Gastroesophageal sphincter (tissue), 4 donors: ENCODE measurements at regions not wholly inside any gene's neighbourhood (a gene's known extent, or its start where the extent isn't known, plus 50 kb on each side); places are given as distances from the start of the nearest gene placed in this dataset.

Experiments used
- ATAC-seq: fragments of 150-250 bp; one replicate; pipeline ENCODE4 v1.9.1; 2016; ENCODE audit warnings: mild to moderate bottlenecking, moderate library complexity
- H3K27ac ChIP-seq, 4 donors: fragments of 200-600 bp; sonication (generic) in 3 of 4; 1 replicate in 3 of 4; 2 replicates in 1 of 4; pipeline ENCODE4 v1.5.1; 2016 to 2019
- H3K27me3 ChIP-seq: fragments of 200-600 bp; sonication (generic); one replicate; pipeline ENCODE4 v1.5.1; 2019
- H3K36me3 ChIP-seq, 2 donors: fragments of 200-600 bp; sonication (generic); one replicate each; pipeline ENCODE4 v1.5.1; 2019; ENCODE audit warnings: control low read depth in 1 of 2
- H3K4me1 ChIP-seq, 3 donors: fragments of 200-600 bp; sonication (generic); 1 replicate in 2 of 3; 2 replicates in 1 of 3; pipeline ENCODE4 v1.5.1; 2016 to 2019; ENCODE audit warnings: control low read depth in 2 of 3
- H3K4me3 ChIP-seq, 2 donors: fragments of 200-600 bp; sonication (generic); one replicate each; pipeline ENCODE4 v1.5.1; 2019; ENCODE audit warnings: mild to moderate bottlenecking in 1 of 2, moderate library complexity in 1 of 2
- H3K9me3 ChIP-seq, 3 donors: fragments of 200-600 bp; sonication (generic); one replicate each; pipeline ENCODE4 v1.5.1; 2017 to 2019; ENCODE audit warnings: control low read depth in 2 of 3
- EP300 ChIP-seq: sonication (generic); formaldehyde crosslinking; IDR thresholded peaks from one replicate; pipeline ENCODE4 v1.6.1; 2017; ENCODE audit warnings: antibody characterized with exemption, mild to moderate bottlenecking
- POLR2A ChIP-seq, 2 donors: fragments of 450-650 bp; IDR thresholded peaks; one replicate each; pipeline ENCODE4 v1.6.1; 2017; ENCODE audit warnings: antibody characterized with exemption in 2 of 2, mild to moderate bottlenecking in 2 of 2, moderate library complexity in 1 of 2
- POLR2AphosphoS5 ChIP-seq: sonication (generic); formaldehyde crosslinking; IDR thresholded peaks from one replicate; pipeline ENCODE4 v1.6.1; 2017; ENCODE audit warnings: antibody characterized with exemption
- WGBS, 2 donors: methylation state at CpG; one replicate each; pipeline ENCODE4 v1.1.5; 2018; ENCODE audit warnings: low coverage in 1 of 2; 5-methylcytosine and 5-hydroxymethylcytosine counted together
- TF ChIP-seq, protein P1 (sequence below), 4 experiments: fragments of 200-600 bp in 2 of 4; fragments of 450-650 bp in 2 of 4; sonication (generic) in 1 of 4; IDR thresholded peaks; one replicate each; pipeline ENCODE4 v1.5.1; 2017 to 2019; ENCODE audit warnings: antibody characterized with exemption in 4 of 4, mild to moderate bottlenecking in 2 of 4, moderate library complexity in 2 of 4

DNA sequence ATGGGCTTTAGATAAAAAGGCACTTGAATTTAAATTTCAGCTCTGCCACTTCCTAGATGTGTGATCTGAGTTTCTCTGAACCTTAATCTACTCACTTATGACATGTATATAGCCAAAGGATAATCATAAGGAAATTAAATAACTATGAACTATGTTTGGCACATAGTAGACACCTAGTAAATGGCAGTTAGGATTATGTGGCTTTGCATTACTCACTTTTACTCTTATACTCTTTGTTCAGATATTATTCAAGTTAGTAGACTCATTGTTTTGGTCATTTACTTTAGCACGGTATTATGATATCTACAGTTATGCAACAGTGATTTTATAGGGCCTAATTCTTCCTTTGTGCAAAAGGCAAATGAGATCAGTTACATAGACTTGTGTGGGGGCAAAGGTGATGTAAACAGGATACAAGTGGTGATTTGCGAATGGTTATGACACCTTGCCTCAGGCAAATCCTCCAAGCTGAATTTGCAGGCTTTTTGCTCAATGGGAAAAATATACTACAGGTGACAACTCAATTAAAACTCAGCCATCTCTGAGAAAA, 297.2 kb upstream of the PBX1 start:
- 79 to 88% methylated on average over 2 of the region's 2 CpGs for WGBS, 2 donors
- TF ChIP-seq, protein P1, sequence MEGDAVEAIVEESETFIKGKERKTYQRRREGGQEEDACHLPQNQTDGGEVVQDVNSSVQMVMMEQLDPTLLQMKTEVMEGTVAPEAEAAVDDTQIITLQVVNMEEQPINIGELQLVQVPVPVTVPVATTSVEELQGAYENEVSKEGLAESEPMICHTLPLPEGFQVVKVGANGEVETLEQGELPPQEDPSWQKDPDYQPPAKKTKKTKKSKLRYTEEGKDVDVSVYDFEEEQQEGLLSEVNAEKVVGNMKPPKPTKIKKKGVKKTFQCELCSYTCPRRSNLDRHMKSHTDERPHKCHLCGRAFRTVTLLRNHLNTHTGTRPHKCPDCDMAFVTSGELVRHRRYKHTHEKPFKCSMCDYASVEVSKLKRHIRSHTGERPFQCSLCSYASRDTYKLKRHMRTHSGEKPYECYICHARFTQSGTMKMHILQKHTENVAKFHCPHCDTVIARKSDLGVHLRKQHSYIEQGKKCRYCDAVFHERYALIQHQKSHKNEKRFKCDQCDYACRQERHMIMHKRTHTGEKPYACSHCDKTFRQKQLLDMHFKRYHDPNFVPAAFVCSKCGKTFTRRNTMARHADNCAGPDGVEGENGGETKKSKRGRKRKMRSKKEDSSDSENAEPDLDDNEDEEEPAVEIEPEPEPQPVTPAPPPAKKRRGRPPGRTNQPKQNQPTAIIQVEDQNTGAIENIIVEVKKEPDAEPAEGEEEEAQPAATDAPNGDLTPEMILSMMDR (IDR thresholded peaks at IDR 0.05): no peak
- no peak for TF ChIP-seq POLR2A (IDR thresholded peaks at IDR 0.05)
- TF ChIP-seq POLR2AphosphoS5: no peak
- TF ChIP-seq EP300: no peak

DNA sequence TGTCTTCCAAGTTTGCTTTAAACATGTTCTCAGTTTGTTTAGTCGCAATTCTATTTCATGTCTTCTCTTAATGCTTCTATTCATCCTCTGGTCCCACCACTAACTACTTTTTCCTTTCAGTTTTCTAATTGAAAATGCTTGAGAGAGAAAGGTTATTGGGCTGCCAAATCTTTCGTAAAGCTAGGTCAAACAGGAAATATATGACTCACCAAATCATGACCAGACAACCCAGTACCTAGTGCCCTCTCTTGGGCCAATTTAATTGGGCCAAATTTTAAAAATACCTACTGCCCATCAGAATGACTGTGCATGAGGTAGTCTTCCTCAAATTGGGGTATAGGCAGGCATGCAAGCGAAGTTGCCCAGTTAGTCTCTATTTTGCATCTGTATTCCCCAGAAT, 295.4 kb upstream of the PBX1 start:
- H3K4me1 ChIP-seq: no peaks in the 10 kb centered on the region
- H3K9me3 ChIP-seq: no peaks in the 10 kb centered on the region
- no peak overlapping the region for H3K4me3 ChIP-seq
- H3K27ac ChIP-seq: no peak overlapping the region
- no peaks in the 10 kb centered on the region for H3K27me3 ChIP-seq
- no peaks in the 10 kb centered on the region for H3K36me3 ChIP-seq
- WGBS, 2 donors: 71 to 80% methylated on average over 3 of the region's 3 CpGs
- no peak for ATAC-seq
- no peak for TF ChIP-seq POLR2A (IDR thresholded peaks at IDR 0.05)
- TF ChIP-seq POLR2AphosphoS5: no peak
- TF ChIP-seq, protein P1 (IDR thresholded peaks at IDR 0.05): no peak
- no peak for TF ChIP-seq EP300

More for the DNA sequence above, 297.2 kb upstream of the PBX1 start:
- no peak for ATAC-seq
- Histone ChIP-seq H3K9me3 (no peaks in the 10 kb centered on the region), H3K27ac (no peak overlapping the region), H3K4me3 (no peak overlapping the region), H3K27me3 (no peaks in the 10 kb centered on the region), H3K4me1 (no peaks in the 10 kb centered on the region), H3K36me3 (no peaks in the 10 kb centered on the region)

DNA sequence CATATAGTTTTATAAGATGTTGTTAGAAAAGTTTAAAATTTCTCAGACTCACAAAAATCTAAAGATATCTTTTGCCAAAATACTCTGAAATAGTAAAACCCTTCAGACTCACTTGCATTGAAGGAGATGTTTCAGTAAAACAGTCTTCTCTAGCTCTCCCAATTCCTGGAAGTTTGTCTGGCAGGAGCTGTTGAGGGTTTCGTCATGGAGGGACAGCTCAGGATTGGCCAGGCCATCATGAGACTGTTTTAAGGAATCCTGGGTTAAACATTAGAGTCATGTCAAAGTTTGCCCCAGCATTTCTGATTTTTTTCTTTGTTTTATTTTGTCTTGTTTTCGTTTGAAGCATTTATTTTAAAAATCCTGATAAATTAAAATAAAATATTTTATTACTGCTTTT, 293.8 kb upstream of the PBX1 start:
- peak; percentile 51 for ATAC-seq
- Histone ChIP-seq H3K4me1 (no peaks in the 10 kb centered on the region), H3K27me3 (no peaks in the 10 kb centered on the region), H3K36me3 (no peaks in the 10 kb centered on the region), H3K27ac (no peak overlapping the region), H3K9me3 (no peaks in the 10 kb centered on the region), H3K4me3 (no peak overlapping the region)
- 60 to 78% methylated on average over 2 of the region's 2 CpGs for WGBS, 2 donors
- TF ChIP-seq POLR2AphosphoS5 (no peak), POLR2A (IDR thresholded peaks at IDR 0.05) (no peak), EP300 (no peak)
- TF ChIP-seq, protein P1 (IDR thresholded peaks at IDR 0.05): no peak

DNA sequence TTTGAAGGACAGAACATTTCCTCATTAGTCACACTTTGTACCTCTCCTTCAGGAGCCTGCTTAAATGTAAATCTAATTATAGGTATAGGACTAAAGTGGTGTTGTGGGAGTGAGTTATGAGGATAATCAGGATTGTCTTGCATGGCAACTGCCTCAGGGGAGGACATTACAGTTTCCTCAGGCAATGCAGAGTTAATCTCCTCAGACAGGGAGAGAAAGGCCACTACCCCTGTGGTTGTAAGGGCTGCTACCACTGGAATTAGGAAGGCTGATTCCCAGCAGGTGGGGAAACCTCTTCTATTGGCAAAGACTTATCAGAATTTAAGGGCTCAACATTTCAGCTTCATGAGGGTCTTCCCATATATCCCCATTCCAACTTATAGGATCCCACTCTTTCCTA, 286.8 kb upstream of the PBX1 start:
- no peaks in the 10 kb centered on the region for H3K27me3 ChIP-seq
- no peak for ATAC-seq
- TF ChIP-seq POLR2AphosphoS5: no peak
- TF ChIP-seq EP300: no peak
- TF ChIP-seq, protein P1 (IDR thresholded peaks at IDR 0.05): no peak
- no peak for TF ChIP-seq POLR2A (IDR thresholded peaks at IDR 0.05)
- H3K4me1 ChIP-seq: no peaks in the 10 kb centered on the region
- no peak overlapping the region for H3K4me3 ChIP-seq
- H3K9me3 ChIP-seq: no peaks in the 10 kb centered on the region
- H3K27ac ChIP-seq: no peak overlapping the region
- no peaks in the 10 kb centered on the region for H3K36me3 ChIP-seq

DNA sequence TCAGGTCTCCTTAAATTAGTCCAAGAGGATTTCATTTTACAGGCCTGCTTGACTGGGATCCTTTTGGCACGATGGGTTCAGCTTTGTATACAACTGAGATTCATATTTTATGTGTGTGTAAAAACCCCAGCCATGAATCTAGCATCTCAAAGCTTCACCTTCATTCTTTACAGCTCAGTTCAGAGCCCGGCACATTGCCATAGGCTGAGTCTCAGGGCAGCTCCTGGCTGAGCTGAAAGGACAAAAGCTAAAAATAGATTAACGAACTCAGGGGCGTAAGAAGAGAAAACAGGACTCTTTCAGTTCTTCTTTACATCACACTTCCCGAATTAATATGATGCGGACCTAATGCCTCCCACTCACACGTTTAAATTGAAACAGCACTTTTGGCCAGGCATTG, 262.8 kb upstream of the PBX1 start:
- Histone ChIP-seq H3K27me3 (no peaks in the 10 kb centered on the region), H3K36me3 (no peaks in the 10 kb centered on the region), H3K9me3 (no peaks in the 10 kb centered on the region), H3K27ac (peak overlapping the region; percentile 64 to 72 (median 68)), H3K4me3 (peak overlapping the region in 1 of 2 donors; percentile 13), H3K4me1 (peaks cover 0 to 16% (median 4%) of the 10 kb centered on the region in 3 donors)
- WGBS, 2 donors: 19 to 30% methylated on average over 6 to 7 of the region's 7 CpGs
- TF ChIP-seq POLR2AphosphoS5 (peak; percentile 50), EP300 (no peak)
- TF ChIP-seq, protein P1 (IDR thresholded peaks at IDR 0.05): no peak
- peak; percentile 53 for ATAC-seq
